ENCODE measurements at regions not wholly inside any gene's neighbourhood (a gene's known extent, or its start where the extent isn't known, plus 50 kb on each side); places are given as distances from the start of the nearest gene placed in this dataset.

- ATAC-seq (ENCODE audit: low FRiP score) = no peak
- no peak for DNase-seq (ENCODE audit: low spot score)
- TF ChIP-seq, protein P1, sequence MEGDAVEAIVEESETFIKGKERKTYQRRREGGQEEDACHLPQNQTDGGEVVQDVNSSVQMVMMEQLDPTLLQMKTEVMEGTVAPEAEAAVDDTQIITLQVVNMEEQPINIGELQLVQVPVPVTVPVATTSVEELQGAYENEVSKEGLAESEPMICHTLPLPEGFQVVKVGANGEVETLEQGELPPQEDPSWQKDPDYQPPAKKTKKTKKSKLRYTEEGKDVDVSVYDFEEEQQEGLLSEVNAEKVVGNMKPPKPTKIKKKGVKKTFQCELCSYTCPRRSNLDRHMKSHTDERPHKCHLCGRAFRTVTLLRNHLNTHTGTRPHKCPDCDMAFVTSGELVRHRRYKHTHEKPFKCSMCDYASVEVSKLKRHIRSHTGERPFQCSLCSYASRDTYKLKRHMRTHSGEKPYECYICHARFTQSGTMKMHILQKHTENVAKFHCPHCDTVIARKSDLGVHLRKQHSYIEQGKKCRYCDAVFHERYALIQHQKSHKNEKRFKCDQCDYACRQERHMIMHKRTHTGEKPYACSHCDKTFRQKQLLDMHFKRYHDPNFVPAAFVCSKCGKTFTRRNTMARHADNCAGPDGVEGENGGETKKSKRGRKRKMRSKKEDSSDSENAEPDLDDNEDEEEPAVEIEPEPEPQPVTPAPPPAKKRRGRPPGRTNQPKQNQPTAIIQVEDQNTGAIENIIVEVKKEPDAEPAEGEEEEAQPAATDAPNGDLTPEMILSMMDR (IDR thresholded peaks at IDR 0.05) = no peak
Measured at GRCh38 chr6:49370518-49370917, 92.5 kb downstream of the MMUT start.

GRCh38 chr6:49366539-49366938 is 96.5 kb downstream of the MMUT start:
- TF ChIP-seq, protein P1 (IDR thresholded peaks at IDR 0.05) = no peak
- DNase-seq (ENCODE audit: low spot score) (no peak), ATAC-seq (ENCODE audit: low FRiP score) (no peak)

GRCh38 chr6:49348561-49348960 is 114.5 kb downstream of the MMUT start:
- TF ChIP-seq, protein P1 (IDR thresholded peaks at IDR 0.05) = no peak
- no peak for ATAC-seq (ENCODE audit: low FRiP score)
- DNase-seq (ENCODE audit: low spot score) = no peak

GRCh38 chr6:49342410-49342809 is 120.6 kb downstream of the MMUT start:
- DNase-seq (ENCODE audit: low spot score) (no peak), ATAC-seq (ENCODE audit: low FRiP score) (no peak)
- TF ChIP-seq, protein P1 (IDR thresholded peaks at IDR 0.05) = no peak

- no peak for DNase-seq (ENCODE audit: low spot score)
- no peak for ATAC-seq (ENCODE audit: low FRiP score)
- TF ChIP-seq, protein P1 (IDR thresholded peaks at IDR 0.05) = no peak
Measured at GRCh38 chr6:49341869-49342268, 121.2 kb downstream of the MMUT start.

DNA sequence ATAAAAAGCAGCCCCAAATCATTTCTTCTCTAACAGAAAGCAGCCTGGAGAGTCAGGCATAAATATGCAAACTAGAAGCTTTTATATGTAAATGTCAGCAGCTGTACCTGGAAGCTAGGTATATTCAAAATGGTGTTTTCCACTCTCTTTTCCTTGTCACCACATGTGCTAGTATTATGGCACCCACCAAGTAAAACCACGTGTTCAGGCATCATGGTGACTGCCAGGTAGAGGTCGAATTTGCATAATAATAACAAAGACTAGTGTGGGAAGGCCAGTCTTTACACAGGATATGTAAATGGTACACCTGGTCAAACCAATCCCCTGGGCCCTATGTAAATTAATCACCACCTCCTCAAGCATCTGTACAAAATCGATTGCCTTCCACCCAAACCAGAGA is 124.0 kb downstream of the MMUT start:
- no peak for DNase-seq (ENCODE audit: low spot score)
- TF ChIP-seq, protein P1 (IDR thresholded peaks at IDR 0.05) = no peak
- no peak for ATAC-seq (ENCODE audit: low FRiP score)

GRCh38 chr6:49336514-49337131 is 126.4 kb downstream of the MMUT start:
- no peak for DNase-seq (ENCODE audit: low spot score)
- TF ChIP-seq, protein P1 (IDR thresholded peaks at IDR 0.05) = no peak
- no peak for ATAC-seq (ENCODE audit: low FRiP score)

Measured in omental fat pad (tissue), 3 donors.